Activated CD4-positive, alpha-beta T cell treated with anti-CD3 and anti-CD28 coated beads, Interleukin-2, Interleukin-4, amounts not matched to agents 100 ng/mL and 50 ng/mL, durations not matched to agents 16 hours and 8 hours (primary cell): ENCODE measurements at regions not wholly inside any gene's neighbourhood (a gene's known extent, or its start where the extent isn't known, plus 50 kb on each side); places are given as distances from the start of the nearest gene placed in this dataset.

Experiments
- DNase-seq: peaks from one replicate; pipeline ENCODE4 v3.0.0-alpha.2; 2020; ENCODE audit warnings: low spot score

GRCh38 chr4:140277576-140277975, 95.9 kb upstream of the SCOC start:
- no peak for DNase-seq

- DNase-seq = no peak
These were observed 101.9 kb upstream of the SCOC start for GRCh38 chr4:140271553-140271952.

- no peak for DNase-seq
These were observed 104.1 kb upstream of the SCOC start for GRCh38 chr4:140269369-140269768.

- no peak for DNase-seq
These were observed 105.1 kb upstream of the SCOC start for GRCh38 chr4:140268186-140268841.

GRCh38 chr4:140267576-140267975, 105.9 kb upstream of the SCOC start:
- no peak for DNase-seq

GRCh38 chr4:140266958-140267568, 106.4 kb upstream of the SCOC start:
- peak; percentile 59 for DNase-seq

GRCh38 chr4:140260227-140260626, 106.2 kb upstream of the MAML3 start:
- no peak for DNase-seq

GRCh38 chr4:140258476-140258875, 104.5 kb upstream of the MAML3 start:
- no peak for DNase-seq

GRCh38 chr4:140257461-140258305, 103.7 kb upstream of the MAML3 start:
- no peak for DNase-seq

- no peak for DNase-seq
These were observed 103.0 kb upstream of the MAML3 start for GRCh38 chr4:140256941-140257340.

GRCh38 chr4:140256335-140256734, 102.4 kb upstream of the MAML3 start:
- no peak for DNase-seq

GRCh38 chr4:140255927-140256326, 101.9 kb upstream of the MAML3 start:
- DNase-seq = no peak

- no peak for DNase-seq
These were observed 101.5 kb upstream of the MAML3 start for GRCh38 chr4:140255467-140255866.

- DNase-seq = no peak
These were observed 100.8 kb upstream of the MAML3 start for GRCh38 chr4:140254651-140255299.

- no peak for DNase-seq
These were observed 99.6 kb upstream of the MAML3 start for GRCh38 chr4:140253556-140254027.

- DNase-seq = peak; percentile 42
These were observed 99.0 kb upstream of the MAML3 start for GRCh38 chr4:140252742-140253555.

GRCh38 chr4:140252141-140252741, 98.3 kb upstream of the MAML3 start:
- no peak for DNase-seq

GRCh38 chr4:140251571-140251970, 97.6 kb upstream of the MAML3 start:
- DNase-seq = no peak

- DNase-seq = peak; percentile 9
These were observed 97.1 kb upstream of the MAML3 start for GRCh38 chr4:140250989-140251552.

GRCh38 chr4:140249351-140249750, 95.4 kb upstream of the MAML3 start:
- DNase-seq = no peak

GRCh38 chr4:140247237-140247636, 93.3 kb upstream of the MAML3 start:
- no peak for DNase-seq
